Osteoblast (primary cell): ENCODE measurements at regions not wholly inside any gene's neighbourhood (a gene's known extent, or its start where the extent isn't known, plus 50 kb on each side); places are given as distances from the start of the nearest gene placed in this dataset.
A peak's percentile ranks its signal among the peaks of the same experiment; 100 is the strongest.

Experiments used
- DNase-seq: peaks from one replicate; pipeline ENCODE4 v3.0.0; 2011; ENCODE audit warnings: low spot score, mixed read lengths; ENCODE audit not compliant: insufficient read length; ENCODE audit errors: missing footprints
- H2AFZ ChIP-seq: 2 replicates; pipeline ENCODE4 v1.6.0; 2011; ENCODE audit warnings: mild to moderate bottlenecking, low read length
- H3K27ac ChIP-seq: 2 replicates; pipeline ENCODE4 v1.5.1; 2011; ENCODE audit warnings: mild to moderate bottlenecking, low read depth, low read length, moderate library complexity
- H3K27me3 ChIP-seq: 2 replicates; pipeline ENCODE4 v1.6.0; 2012; ENCODE audit warnings: mild to moderate bottlenecking, control low read depth, inconsistent platforms, low read length, moderate library complexity; ENCODE audit not compliant: insufficient read depth
- H3K36me3 ChIP-seq: 2 replicates; pipeline ENCODE4 v1.5.1; 2011; ENCODE audit warnings: mild to moderate bottlenecking, low read length, control low read depth, moderate library complexity; ENCODE audit not compliant: insufficient read depth
- H3K4me1 ChIP-seq: 2 replicates; pipeline ENCODE4 v1.5.1; 2011; ENCODE audit warnings: mild to moderate bottlenecking, low read length, control low read depth, moderate library complexity; ENCODE audit not compliant: insufficient read depth
- H3K4me2 ChIP-seq: 2 replicates; pipeline ENCODE4 v1.6.0; 2011; ENCODE audit warnings: mild to moderate bottlenecking, low read length; ENCODE audit not compliant: insufficient read depth
- H3K4me3 ChIP-seq: fragments of 200-600 bp; sonication (generic); 3 replicates; pipeline ENCODE4 v1.5.1; 2012; ENCODE audit warnings: mild to moderate bottlenecking, low read length, inconsistent platforms; ENCODE audit not compliant: insufficient read depth
- H3K79me2 ChIP-seq: 2 replicates; pipeline ENCODE4 v1.6.0; 2012; ENCODE audit warnings: mild to moderate bottlenecking, low read length, control low read depth, inconsistent platforms; ENCODE audit not compliant: insufficient read depth
- H3K9me3 ChIP-seq: 2 replicates; pipeline ENCODE4 v1.5.1; 2011; ENCODE audit warnings: low read depth, low read length, control low read depth
- H4K20me1 ChIP-seq: 2 replicates; pipeline ENCODE4 v1.6.0; 2012; ENCODE audit warnings: mild to moderate bottlenecking, low read length, control low read depth; ENCODE audit not compliant: insufficient read depth
- CTCF ChIP-seq: IDR thresholded peaks from 2 replicates; pipeline ENCODE4 v1.5.1; 2011; ENCODE audit warnings: mild to moderate bottlenecking, low read depth, low read length, moderate library complexity; ENCODE audit errors: extremely low read depth

DNA sequence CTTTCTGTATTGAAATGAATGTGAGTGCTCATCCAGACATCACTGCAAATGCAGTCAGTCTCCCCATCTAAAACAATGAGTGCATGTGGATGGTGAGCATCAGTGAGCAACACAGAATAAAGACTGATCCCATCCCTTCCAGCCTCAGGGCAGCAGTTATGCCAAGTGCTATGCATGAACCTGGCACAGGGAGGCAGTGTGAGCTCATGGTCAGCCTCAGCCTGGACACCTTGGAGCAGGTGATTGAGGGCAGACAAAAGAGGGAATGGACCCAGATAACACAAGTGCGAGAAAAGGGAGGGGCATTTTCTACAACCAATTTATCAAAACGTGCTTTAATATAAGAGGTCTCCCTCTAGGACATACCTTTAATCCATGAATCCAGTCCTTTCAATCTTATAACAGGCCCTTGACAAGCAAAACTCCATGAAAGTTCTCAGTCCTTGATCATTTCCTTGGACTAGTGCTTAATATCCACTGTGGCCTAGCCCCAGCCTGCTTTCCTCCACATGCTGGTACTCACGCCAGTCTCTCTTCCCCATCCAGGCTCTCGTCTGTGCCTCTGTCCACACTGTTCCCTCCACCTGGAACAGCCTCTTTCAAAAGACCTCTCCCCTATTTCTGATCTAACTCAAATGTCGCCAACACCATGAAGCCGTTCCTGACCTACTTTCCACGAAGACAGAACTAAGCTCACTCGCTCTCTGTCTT, 50.5 kb upstream of the LRRC55 start:
- H3K79me2 ChIP-seq, result no peaks in the 10 kb centered on the region
- peak; percentile 43 for DNase-seq
- H3K9me3 ChIP-seq, result no peaks in the 10 kb centered on the region
- no peak overlapping the region for H3K4me2 ChIP-seq
- no peak overlapping the region for H3K4me3 ChIP-seq
- H3K27ac ChIP-seq, result no peak overlapping the region
- H3K27me3 ChIP-seq, result peaks cover 7% of the 10 kb centered on the region
- no peak overlapping the region for H2AFZ ChIP-seq
- TF ChIP-seq CTCF, result peak; percentile 61
- no peaks in the 10 kb centered on the region for H3K36me3 ChIP-seq
- no peaks in the 10 kb centered on the region for H3K4me1 ChIP-seq
- no peaks in the 10 kb centered on the region for H4K20me1 ChIP-seq
